Tibial nerve (tissue), 4 donors: ENCODE measurements at regions not wholly inside any gene's neighbourhood (a gene's known extent, or its start where the extent isn't known, plus 50 kb on each side); places are given as distances from the start of the nearest gene placed in this dataset.

Experiments
- EP300 ChIP-seq, 2 donors: sonication (generic); formaldehyde crosslinking; IDR thresholded peaks; one replicate each; pipeline ENCODE4 v1.6.1; 2017; ENCODE audit warnings: antibody characterized with exemption in 2 of 2, mild to moderate bottlenecking in 1 of 2
- POLR2A ChIP-seq, 2 donors: fragments of 450-650 bp; IDR thresholded peaks; one replicate each; pipeline ENCODE4 v1.6.1; 2017; ENCODE audit warnings: antibody characterized with exemption in 2 of 2, mild to moderate bottlenecking in 2 of 2, moderate library complexity in 2 of 2
- TF ChIP-seq, protein P1 (sequence below), 5 experiments: fragments of 200-600 bp in 3 of 5; fragments of 450-650 bp in 2 of 5; sonication (generic) in 3 of 5; IDR thresholded peaks; one replicate each; pipeline ENCODE4 v1.5.1; 2016 to 2019; ENCODE audit warnings: antibody characterized with exemption in 5 of 5, mild to moderate bottlenecking in 3 of 5, moderate library complexity in 2 of 5

DNA sequence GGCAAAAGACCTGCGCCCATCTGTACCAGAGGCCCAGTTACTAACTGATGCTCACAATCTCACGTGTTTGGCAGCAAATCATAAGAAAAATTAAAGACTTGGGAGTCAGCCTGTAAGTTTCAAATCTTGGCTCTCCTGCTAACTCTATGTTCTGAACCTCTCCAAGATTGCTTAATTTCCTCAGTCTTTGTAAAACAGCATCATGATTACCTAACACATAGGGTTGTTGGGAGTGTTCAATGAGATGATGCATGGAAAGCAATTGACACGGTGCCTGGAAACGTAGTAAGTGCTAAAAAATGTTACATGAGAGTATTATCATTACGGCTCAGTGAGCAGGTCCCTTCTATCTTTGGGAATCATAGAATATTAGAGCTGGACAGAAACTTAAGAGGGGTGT is 497.6 kb upstream of the TCF4 start:
- TF ChIP-seq, protein P1, sequence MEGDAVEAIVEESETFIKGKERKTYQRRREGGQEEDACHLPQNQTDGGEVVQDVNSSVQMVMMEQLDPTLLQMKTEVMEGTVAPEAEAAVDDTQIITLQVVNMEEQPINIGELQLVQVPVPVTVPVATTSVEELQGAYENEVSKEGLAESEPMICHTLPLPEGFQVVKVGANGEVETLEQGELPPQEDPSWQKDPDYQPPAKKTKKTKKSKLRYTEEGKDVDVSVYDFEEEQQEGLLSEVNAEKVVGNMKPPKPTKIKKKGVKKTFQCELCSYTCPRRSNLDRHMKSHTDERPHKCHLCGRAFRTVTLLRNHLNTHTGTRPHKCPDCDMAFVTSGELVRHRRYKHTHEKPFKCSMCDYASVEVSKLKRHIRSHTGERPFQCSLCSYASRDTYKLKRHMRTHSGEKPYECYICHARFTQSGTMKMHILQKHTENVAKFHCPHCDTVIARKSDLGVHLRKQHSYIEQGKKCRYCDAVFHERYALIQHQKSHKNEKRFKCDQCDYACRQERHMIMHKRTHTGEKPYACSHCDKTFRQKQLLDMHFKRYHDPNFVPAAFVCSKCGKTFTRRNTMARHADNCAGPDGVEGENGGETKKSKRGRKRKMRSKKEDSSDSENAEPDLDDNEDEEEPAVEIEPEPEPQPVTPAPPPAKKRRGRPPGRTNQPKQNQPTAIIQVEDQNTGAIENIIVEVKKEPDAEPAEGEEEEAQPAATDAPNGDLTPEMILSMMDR (IDR thresholded peaks at IDR 0.05), result no peak
- TF ChIP-seq EP300 (IDR thresholded peaks at IDR 0.05) (peak in 1 of 2 donors; percentile 52), POLR2A (IDR thresholded peaks at IDR 0.05) (no peak)
